NCI-H1105 treated with DMSO at 0.1 percent for 48 hours (cell line): ENCODE measurements at regions not wholly inside any gene's neighbourhood (a gene's known extent, or its start where the extent isn't known, plus 50 kb on each side); places are given as distances from the start of the nearest gene placed in this dataset.
"Not testable (repeated sequence)": the region's sequence is repeated elsewhere in the genome, so short reads cannot be mapped to it uniquely, and the experiment has no call there.

Source experiments
- DNase-seq: peaks from one replicate; lab custom pipeline; 2025; lab: John Stamatoyannopoulos, UW

DNA sequence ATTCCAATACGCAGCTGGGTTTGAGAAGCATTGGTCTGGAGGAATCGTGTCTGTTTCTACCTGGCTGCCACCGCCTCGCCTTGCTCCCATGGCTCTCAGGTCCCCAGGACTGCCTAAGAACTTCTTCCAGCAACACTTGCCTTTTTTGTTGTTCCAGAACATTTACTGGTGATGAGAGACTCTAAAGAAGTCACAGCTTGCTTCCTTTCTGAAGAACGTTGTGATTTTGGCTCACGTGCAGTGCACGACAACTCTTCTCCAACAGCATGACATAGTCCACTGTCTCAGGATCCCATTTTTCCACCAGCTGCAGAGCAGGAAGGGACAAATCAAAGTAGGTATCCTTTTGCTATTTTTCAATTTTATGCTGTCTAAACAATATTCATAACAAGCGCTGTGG is 940.9 kb downstream of the SLC4A3 start:
- DNase-seq = no peak

DNA sequence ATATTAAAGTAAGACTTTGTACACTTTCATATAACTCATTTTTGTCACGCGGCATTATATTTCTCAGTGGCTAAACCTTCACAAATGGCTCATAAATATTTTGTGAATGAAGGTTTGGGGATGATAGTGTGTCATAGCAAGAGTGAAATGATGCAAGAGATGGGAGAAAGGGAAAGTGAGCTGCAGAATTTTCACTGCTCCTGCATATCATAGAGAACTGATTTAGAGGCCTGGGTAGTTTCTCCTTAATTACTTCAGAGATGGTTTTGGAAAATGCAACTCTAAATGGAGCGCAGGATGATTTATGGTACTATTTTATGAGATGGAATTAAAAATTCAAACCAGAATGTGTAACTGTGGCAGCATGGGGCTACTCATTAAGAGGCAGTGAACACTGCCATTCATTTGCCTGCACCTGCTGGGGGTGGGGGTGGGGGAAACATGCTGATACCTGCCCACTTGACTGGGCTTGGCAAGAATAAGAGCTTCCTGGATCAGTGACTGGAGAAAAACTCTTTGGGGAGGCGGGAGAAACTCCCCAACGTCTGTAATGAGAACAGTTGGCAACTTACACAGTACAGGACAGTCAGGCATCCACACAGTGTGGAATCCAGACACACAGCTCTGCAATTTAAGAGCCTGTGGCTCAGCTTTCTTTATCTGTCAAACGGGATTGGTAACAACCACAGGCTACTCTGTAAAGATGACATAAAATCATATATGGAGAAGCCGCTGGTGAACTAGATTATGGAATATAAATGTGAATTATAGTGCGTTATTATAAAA is 941.9 kb downstream of the SLC4A3 start:
- peak; percentile 96 for DNase-seq

DNA sequence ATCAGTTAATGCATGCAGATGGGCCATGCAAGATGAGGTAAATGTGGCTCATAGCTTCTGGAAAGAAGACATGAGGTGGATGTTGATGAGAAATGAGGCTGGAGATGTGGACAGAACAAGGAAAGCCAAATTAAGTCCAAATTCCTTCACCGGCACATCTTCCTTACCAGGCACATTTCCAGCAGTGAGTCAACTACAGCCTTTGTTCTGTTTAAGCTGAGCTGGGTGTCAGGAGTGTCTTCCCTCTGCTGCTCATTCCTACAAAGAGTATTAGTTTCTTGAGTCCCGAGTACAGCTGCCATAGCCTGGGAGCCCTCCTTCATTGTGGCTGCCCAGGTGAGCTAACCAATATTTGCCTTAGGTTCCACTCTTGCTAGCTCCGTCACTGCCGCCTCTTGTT is 945.0 kb downstream of the SLC4A3 start:
- DNase-seq = no peak

DNA sequence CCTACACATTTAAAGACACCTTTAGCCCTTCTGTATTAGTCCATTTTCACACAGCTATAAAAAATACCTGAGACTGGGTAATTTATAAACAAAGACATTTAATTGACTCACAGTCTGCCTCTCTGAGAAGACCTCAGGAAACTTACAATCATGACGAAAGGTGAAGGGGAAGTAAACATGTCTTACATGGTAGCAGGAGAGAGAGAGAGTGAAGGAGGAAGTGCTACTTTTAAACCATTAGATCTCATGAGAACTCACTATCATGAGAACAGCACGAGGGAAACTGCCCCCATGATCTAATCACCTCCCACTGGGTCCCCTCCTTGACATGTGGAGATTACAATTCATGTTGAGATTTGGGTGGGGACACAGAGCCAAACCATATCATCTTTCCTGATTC is 946.6 kb downstream of the SLC4A3 start:
- no peak for DNase-seq

DNA sequence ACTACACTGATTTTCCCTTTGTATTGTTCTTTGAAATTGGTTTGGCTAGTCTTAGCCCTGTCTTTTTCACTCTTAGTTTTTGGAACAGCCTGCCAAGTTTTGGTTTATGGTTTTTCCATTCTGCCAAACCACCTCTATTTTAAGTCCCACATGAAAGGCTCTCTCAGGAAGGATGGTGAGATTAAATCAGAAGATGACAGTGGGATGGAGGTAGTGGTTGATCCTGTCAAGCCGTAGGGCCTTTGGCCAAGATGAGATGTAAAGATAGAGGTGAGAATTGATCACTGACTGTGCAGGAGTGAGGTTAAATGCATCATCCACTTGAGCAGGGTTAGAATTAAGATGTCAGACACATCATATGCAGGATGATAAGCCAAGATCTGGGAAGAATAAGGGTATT is 948.5 kb downstream of the SLC4A3 start:
- DNase-seq = no peak

DNA sequence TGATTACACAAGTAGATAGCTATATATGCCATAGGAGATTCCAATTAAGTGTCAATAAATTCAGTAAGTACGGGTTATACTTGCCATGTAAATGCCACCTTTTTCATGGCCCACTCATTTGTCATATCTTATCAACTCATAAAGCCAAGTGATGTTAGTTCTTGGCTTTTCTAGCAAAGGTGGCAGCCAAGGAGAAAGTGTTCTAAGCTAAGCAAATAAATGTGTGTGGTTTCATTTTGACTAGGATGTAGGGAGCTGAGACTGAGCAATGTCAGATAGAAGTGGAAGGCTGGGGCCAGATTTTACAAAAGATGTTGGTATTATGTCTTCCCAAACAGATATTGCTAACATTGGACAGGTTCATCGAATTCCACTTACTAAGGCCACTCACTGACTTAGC is 952.0 kb downstream of the SLC4A3 start:
- DNase-seq = no peak

DNA sequence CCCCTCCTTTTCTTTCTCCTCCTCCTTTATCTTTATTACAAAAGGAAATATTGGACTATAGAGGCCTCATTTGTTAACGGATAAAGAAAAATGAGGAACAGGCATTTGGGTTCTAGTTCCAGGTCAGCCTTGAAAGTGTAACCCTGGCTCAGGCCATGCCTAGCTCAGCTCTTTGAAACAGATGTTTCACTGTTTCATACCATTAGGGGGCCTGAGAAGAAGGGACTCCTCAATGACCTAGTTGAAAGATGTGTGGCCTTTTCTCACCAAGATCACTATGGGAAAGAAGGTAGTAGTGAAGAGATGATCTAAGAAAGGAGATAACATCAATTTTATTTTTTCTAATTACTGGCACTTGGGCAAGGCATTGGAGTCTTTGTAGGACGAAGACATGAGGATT is 952.7 kb downstream of the SLC4A3 start:
- no peak for DNase-seq

DNA sequence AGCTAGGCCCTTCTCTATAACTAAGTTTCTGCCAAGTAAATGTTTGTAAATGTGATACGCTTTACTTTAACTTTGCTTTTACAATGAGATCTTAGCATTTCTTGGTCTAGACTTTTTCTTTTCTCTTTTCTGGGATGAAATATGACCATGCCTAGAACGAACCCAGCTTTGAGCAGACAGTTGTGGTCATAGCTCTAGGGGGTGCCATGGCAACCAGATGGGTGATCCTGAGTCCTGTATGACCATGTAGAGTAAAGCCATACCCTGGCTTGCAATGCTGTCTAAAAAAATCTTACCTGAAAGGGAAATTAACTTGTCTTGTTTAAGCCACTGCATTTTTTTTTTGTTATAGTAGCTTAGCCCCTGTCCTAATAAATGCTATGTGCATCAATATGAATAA is 956.3 kb downstream of the SLC4A3 start:
- DNase-seq = no peak

DNA sequence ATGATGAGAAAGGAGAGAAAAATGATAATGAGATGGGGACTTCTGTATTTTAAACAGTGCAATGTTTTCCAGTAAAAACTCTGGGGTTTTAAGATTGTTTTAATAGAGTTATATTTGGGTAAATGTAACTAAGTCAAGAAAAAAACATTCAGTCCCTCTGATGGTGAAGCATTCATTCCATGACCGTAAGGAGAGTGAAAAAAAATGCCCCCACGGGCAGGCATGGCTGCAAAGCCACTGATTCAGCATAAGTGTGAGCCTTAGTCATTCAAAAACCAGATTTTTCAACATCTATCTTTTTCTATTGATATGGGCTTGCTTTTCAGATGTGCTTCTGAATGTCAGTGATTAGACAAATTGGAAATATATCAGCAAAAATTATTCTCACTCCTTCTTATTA is 957.8 kb downstream of the SLC4A3 start:
- DNase-seq = no peak

DNA sequence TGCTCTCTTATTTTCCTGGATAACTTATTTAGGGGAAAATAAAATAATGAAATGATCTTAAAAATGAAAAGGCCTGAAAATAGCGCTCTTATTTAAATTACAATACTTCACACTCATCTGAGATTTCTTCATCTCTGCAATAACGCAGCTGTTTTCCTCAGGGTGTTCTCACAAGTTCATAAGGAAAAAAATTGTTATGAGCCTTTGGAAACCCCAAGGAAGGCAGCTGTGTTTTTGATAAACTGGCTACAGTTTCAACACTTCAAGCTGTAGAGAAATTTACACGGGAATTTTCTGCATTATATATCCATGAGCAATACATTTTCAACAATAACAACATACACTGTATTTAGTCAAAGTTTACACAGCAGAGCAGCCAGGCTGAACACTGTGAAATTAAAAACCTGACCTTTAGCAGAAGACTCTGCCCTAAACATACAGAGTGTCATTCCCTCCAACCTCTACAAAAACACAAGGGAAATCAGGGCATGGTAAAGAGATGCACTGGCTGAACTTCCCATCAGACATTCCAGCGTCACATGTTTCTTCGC is 959.6 kb downstream of the SLC4A3 start:
- DNase-seq = no peak

DNA sequence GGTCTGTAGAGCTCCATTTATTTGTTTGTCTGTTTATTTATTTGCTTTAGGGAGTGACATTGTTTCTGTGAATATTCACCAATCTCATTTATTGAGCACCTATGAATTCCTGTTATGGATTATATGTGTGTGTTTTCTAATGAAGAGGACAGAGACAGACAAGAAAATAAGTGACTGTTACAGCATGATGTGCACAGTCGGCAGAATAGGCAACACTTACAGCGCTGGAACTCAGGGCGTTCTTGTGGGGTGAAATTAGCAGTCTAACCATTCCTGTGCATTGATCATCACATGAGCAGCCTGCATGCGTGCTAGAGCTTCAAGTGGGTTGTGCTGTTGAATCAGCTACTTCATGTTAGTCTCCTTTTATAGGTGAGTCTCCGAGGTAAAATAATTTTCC is 960.7 kb downstream of the SLC4A3 start:
- DNase-seq = no peak

DNA sequence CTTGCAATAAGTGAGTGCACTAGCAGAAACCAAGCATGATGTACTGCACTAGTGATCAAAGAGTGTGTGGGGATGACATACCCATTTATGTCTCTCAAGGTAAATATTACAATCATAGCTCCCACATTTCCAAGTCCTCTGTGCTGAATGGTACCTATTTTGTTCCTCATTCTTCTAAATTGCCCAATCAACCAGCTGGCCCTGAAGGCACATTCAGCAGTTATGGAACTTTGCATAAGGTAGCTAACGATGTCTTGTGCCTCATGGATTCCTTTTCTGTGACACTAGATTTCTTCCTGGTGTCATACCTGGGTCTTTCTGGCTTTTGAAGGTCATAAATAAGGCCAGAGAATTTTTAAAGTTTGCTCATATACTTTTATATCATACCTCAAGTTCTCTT is 963.0 kb downstream of the SLC4A3 start:
- DNase-seq = no peak

DNA sequence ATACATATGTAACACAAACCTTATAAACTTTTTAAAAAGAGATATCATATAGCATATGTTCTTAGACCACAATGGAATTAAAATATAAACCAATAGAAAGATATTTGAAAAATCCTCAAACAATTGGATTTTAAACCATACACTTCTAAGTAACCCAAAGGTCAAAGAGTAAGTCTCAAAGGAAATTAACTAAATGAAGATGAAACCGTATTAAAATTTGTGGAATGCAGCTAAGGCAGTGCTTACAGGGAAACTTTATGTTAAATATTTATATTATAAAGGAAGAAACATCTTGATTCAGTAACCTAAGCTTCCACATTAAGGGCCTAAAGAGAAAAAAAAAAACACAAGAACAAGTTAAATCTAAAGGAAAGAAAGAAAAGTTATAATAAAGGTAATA is 966.1 kb downstream of the SLC4A3 start:
- DNase-seq = no peak

DNA sequence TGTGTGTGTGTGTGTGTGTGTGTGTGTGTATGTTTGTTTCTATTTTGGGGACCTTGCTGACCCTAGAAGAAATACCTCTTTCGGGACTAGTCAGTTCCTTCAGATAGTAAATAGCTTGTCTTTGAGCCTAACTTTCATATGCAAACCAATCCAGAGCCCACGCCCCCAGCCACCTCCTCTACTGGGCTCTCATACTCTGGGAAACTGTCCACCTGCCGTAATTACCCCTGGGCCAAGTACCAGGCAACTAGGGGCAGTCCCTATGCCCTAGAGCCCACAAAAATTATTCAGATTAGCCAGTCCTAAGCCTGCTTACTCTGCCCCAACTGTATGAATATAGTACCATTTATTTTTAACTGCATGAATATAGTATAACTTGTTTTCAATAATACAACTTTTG is 970.4 kb downstream of the EPHA4 start:
- no peak for DNase-seq

DNA sequence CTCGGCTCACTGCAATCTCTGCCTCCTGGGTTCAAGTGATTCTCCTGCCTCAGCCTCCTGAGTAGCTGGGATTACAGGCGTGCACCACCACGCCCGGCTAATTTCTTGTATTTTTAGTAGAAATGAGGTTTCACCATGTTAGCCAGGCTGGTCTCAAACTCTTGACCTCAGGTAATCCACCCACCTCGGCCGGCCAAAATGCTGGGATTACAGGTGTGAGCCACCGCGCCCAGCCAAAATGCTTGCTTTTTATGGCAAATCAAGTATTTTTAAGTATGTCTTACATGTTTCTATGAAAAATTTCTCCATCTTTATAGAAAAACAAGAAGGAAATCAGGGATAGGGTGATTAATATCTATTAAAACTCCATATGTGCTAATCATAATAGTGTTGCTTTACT is 959.1 kb downstream of the EPHA4 start:
- DNase-seq = not testable (repeated sequence)

DNA sequence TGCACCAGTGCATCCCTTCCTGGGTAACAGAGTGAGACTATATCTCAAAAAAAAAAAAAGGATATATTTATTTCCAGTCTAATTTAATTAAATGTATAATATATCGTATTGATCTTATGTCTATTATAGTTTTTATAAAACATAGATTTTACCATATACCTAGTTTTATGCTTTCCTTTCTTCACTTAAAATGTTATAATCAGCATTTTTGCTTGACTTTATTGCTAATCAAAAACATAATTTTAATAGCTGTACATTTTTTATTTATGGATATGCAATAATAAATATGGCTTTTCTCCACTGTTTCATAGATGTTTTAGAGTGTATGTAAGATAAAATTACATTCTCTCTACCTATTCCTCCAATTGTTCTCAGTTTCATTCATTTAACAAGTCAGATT is 958.0 kb downstream of the EPHA4 start:
- no peak for DNase-seq

DNA sequence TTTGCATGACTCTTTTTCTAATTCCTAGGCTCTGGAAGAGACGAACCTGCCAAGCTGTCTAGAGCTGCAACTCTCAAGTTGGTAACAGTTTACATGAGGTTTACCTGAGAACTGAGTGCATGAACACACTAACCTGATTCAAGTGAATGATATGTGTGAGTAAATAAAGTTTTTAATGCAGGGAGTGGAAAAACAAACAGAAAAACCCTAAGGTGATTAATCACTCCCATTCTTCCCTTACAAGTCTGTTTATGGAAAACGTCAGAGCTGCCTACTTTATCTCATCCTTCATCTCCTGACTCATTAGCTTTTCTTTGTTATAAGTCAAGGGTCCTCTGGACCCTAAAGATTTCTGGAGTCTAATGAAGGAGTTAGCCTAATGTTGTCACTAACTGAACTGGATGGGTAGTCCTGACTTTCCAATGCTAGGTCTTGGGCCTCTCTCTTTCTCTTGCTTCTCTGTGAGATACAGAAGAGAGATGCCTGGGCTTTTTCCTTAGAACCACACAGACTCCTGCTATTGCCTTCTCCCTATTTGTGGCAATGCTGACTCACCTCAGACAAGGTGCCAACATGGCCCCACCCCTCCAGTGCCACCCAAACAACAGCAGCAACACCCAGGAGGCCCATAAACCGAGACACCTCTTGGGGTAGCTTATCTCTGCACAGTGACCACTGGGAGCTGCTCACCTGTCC is 952.4 kb downstream of the EPHA4 start:
- peak; percentile 19 for DNase-seq

DNA sequence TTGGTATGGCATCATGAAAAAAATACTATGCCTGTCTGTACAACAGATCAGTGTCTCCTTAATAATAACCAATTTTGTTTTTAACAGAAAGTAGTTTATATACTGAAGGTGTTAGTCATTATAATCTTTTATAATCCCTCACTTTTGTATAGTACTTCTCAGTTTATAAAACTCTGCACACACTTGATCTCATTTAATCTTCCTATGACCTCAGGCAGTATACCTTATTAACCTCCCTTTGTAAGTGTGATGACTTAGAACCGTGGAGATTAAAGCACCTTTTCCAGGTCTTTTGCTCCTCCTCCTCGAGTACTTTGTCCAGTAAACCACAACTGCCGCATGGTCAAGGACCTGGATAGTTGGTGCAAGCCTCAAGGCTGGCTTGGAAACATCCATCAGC is 945.5 kb downstream of the EPHA4 start:
- no peak for DNase-seq

DNA sequence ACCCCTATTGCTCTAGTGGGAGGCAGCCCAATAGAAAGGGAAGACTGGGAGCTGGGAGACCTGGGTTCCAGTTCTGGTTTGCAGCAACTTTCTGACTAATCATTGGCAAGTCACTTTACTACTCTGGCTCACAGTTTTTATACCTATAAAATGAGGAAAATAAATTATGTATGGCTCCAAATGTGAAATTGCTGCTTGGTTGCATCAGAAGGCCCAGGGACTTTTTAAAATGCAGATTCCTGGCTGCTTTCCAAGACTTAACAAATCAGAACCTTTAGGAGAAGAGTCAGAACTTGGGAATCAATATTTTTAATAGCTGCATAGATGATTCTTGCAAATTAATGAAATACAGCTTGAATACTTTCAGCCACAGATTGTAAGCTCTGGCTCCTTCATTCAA is 943.9 kb downstream of the EPHA4 start:
- no peak for DNase-seq

DNA sequence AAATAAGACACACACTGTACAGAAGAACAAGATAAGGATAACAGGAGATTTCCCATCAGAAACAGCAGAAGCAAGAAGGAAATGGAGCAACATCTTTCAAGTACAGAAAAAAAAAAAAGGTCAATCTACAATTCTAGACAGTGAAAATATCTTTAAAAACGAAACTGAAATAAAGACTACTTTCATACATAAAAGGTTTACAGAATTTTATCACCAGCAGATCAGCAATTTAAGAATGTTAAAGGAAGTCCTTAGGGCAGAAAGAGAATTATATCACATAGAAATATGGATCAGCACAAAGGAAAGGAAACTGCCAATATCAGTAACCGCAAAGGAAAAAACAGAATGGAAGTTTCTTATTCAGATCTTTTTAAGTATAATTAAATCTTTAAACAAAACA is 931.0 kb downstream of the EPHA4 start:
- DNase-seq = no peak

DNA sequence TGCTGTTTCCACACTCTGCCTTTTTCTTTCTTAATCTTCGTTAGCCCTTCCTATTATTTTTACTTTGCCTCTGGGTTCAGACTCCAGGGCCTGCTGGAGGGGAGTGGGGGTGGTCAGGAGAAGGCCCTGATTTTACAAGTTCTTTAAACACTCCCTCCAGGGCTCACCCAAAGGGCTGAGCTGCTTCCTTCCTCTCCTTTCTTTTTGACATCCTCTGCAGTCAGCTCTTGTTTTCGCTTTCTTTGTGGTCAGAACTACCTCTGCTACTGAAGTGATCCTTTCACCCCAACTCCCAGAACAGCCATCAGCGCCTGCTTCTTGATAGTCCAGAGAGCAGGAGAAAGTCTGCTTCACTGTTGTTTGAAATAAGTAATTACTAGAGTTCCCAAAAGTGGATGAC is 925.7 kb downstream of the EPHA4 start:
- DNase-seq = no peak

DNA sequence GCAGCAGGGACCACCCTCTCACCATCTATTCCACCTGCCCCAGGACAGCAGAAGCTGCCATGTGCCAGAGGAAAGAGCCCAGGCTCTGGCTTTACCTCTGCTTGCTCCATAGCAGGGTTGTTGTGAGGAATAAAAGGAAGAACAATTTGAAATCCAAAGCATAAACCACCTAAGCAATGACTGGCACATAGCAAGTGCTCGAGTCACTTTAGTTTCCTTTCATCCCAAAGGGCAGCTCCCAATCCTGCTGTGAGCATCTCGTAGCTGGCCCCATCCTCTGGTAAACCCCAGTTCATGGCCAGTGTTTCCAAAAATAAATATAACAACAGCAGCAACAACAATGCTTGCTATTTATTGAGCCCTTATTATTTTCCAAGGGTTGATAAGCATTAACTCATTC is 923.5 kb downstream of the EPHA4 start:
- DNase-seq = no peak

DNA sequence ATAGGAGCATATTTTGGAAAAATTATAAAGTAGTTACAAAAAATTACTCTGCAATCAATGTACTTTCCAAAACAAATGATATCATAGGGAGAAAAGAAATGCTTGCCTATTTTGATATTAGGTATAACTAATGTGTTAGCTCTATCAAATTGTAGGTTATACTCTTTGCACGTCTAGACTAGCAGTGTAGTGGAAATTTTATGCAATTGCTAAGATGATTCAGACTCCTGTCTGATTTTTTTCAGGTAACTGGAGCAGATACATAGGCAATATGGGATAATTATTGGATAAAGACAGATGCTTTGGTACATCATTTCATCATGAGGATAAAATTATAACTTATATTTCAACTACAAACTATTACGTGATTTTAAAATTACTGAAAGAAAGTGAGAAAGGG is 918.3 kb downstream of the EPHA4 start:
- DNase-seq = no peak

DNA sequence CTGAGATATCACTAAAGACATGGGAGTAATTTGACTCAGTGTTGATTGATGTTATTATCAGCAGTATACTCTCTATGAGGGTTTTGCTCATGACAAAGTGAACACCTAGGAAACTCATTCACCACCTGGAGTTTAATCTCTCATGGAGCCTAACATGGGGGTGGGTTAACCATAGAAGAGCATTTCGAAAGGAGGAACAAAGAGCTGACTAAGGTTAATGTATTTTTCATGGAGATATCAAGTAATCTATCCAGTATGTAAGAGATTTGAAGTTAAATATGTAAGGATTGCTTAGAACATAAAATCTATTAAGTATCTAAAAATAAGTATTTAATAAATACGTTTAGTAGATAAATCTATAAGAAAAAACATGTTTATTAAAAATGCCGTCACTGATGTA is 917.8 kb downstream of the EPHA4 start:
- no peak for DNase-seq
